AG08396 (cell line): ENCODE measurements at regions not wholly inside any gene's neighbourhood (a gene's known extent, or its start where the extent isn't known, plus 50 kb on each side); places are given as distances from the start of the nearest gene placed in this dataset.
"Not testable (repeated sequence)": the region's sequence is repeated elsewhere in the genome, so short reads cannot be mapped to it uniquely, and the experiment has no call there.

ENCODE experiments used
- DNase-seq: peaks from one replicate; pipeline ENCODE4 v3.0.0; 2012; ENCODE audit warnings: low spot score, mixed read lengths

DNA sequence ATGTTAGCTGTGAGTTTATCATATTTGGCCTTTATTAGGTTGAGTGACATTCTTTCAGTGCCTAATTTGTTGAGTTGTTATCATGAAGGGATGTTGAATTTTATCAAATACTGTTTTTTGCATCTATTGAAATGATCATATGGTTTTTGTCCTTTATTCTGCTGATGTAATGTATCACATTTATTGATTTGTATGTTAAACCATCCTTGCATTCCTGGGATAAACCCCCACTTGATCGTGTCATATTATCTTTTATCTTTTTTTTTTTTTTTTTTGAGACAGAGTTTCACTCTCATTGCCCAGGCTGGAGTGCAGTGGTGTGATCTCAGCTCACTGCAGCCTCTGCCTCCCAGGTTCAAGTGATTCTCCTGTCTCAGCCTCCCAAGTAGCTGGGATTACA, 51.9 kb upstream of the MFGE8 start:
- DNase-seq: not testable (repeated sequence)

DNA sequence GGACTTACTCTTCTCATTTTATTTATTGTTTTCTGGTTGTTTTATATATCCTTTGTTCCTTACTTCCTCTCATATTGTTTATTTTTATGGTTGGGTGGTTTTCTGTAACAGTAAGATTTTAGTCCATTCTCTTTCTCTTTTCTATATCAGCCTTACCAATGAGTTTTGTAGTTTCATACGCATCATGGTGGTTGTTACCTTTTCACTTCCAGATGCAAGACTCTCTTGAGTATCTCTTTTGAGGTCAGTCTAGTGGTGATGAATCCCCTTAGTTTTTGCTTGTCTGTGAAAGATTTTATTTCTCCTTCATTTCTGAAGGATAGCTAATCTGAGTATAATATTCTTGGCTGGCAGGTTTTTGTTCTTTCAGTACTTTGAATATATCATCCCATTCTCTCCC, 57.1 kb upstream of the MFGE8 start:
- no peak for DNase-seq

DNA sequence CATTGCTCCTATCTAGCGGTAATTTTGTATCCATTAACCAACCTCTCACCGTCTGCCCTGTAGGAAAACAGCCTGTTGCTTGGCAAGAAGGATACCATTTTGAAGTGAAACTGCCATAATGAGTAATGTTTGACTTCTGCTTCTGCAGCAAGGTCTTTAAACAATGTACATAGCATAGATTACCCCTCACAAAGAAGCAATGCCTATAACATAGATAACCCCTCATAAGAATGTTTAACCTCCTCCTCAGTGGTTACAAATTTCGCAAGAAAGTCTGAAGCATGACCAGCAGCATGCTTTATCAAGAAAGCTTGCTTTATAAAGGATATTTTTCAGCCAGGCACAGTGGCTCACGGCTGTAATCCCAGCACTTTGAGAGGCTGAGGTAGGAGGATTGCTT, 61.2 kb upstream of the MFGE8 start:
- DNase-seq: no peak

- no peak for DNase-seq
These were observed 62.7 kb upstream of the MFGE8 start for GRCh38 chr15:88975891-88976290.

GRCh38 chr15:88976656-88977055, 63.5 kb upstream of the MFGE8 start:
- DNase-seq: no peak

DNA sequence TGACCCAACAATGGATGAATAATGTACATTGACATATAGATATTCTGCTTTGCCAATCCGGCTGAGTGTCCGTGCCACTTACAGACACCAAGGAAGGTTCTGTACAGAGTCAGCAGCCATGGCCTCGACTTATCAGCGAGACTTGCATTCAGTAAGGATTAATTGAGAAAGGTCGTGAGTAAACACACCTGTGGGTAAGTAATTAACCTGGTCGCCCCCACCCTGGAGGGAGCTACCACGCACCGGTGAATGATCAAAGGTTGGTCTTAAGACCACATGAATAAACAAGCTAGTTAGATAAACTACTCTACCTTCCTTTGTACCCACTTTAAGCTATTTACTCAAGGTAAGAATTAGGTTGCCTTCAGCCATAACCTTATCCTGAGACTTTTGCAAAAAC, 66.5 kb upstream of the MFGE8 start:
- no peak for DNase-seq

- DNase-seq: no peak
These were observed 67.3 kb upstream of the MFGE8 start for GRCh38 chr15:88980498-88980897.

GRCh38 chr15:88981244-88982215, 68.4 kb upstream of the MFGE8 start:
- DNase-seq: no peak

GRCh38 chr15:88982304-88982945, 69.2 kb upstream of the MFGE8 start:
- DNase-seq: peak; percentile 56

GRCh38 chr15:88982946-88983342, 69.8 kb upstream of the MFGE8 start:
- DNase-seq: no peak

- DNase-seq: no peak
These were observed 70.8 kb upstream of the MFGE8 start for GRCh38 chr15:88983861-88984429.

GRCh38 chr15:88985547-88986393, 72.6 kb upstream of the MFGE8 start:
- no peak for DNase-seq

GRCh38 chr15:88986949-88987590, 73.9 kb upstream of the MFGE8 start:
- no peak for DNase-seq

DNA sequence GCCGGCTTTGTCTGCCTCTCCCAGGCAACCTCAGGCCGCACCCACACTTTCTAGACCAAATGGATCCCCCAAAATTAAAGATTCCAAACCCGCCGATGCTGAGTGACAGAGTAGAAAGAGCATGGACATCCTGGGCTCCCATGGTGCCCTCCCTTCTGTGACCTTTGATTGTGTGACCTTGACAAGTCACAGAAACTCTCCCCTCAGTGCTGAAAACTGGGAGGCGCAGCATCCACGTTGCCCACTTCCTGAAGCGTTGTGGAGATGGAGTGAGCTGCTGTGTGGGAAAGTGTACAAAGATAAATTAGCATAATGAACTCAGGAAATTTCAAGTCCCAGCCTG, 74.4 kb upstream of the MFGE8 start:
- no peak for DNase-seq

GRCh38 chr15:88987934-88988671, 74.9 kb upstream of the MFGE8 start:
- DNase-seq: peak; percentile 67

DNA sequence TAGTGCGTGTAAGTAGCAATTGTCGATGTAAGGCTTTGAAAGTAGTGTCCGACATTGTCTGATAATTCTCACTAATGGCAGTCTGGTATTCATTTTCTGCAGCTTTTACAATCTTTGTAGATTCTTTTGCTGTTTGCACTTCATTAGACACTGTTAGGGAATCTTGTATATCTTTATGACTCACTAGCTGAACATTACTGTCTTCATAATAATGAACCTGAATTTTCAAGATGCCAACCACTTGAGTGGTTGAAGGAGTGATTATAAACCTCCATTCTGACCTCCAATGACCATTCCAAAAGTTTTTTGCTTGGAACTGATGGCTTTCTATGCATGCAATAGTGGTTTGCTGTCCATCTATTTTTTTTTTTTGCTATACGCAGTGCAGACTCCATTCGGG, 76.4 kb upstream of the MFGE8 start:
- peak; percentile 35 for DNase-seq

DNA sequence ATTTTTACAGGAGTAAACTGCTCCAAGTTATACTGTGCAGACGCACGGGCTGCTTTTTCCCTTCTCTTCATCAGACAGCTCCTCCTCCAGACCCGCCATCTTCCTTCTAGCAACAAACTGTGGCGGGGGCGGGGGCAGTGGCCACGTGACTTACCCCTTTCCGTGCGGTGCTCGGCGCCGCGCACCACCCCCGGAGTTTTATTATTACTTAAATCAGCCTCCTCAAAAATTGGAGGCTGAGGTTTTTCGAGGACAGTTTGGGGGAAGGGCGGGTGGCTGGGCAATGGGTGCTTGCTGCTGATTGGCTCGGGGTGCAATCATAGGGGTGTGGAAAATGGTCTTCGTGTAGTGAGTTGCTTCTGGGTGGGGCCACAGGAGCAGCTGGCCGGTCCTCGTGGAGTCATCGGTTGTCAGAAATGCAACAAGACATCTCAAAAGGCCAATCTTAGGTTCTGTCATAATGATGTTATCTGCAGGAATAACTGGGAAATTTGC, 77.1 kb upstream of the MFGE8 start:
- DNase-seq: no peak

DNA sequence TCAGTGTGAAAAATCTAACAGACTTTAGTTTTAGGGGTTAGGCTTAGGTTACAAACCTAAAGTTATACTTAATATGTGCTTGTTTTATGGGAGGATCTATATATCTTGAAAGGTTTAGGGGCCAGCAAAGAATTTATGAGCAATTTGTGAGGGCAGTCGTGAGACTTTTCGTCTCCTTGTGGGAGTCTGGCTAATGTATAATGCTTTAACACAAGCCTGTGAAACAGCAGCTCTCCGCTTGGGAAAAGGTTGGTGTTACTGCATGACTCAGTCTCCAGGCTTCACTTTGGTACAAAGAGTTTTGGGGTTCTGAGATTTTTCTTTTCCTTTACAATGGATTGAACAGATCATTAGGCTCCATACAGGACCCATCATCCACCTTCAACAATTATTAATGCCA, 79.0 kb upstream of the MFGE8 start:
- no peak for DNase-seq

DNA sequence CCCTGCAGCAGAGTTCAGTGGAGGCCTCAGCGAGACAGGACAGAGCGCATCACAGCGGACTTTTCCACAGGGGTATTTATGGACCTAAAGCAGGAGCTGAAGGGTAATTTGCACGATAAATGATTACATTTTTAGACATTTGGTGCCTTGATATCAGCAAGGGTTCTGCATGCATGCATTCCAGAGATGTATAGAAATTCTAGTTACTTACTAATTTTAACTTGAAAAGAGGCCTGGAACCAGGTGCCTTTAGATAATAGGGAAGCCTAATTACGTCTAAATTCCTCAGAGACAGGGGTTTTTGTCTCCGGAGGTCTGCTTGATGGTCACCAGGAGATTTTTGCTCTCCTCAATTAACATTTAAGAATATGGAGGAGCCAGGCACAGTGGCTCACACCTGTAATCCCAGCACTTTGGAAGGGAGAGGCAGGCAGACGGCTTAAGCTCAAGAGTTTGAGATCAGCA, 79.8 kb upstream of the MFGE8 start:
- DNase-seq: no peak

DNA sequence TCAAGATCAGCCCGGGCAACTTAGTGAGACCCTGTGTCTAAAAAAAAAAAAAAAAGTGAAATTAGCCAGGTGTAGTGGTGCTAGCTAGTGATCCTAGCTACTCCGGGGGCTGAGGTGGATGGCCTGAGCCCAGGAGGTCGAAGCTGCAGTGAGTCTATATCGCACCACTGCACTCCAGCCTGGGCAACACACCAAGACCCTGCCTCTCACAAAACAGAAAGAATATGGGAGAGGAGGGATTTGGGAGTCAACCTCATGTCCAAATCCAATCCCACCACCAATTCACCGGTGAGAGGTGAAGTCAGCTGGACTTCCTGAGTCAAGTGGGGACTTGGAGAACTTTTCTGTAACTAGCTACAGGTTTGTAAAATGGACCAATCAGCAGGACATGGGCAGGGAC, 80.5 kb upstream of the MFGE8 start:
- no peak for DNase-seq

- DNase-seq: no peak
These were observed 81.1 kb upstream of the MFGE8 start for GRCh38 chr15:88994286-88994685.
